Putamen (tissue), 1 donor: ENCODE measurements at regions not wholly inside any gene's neighbourhood (a gene's known extent, or its start where the extent isn't known, plus 50 kb on each side); places are given as distances from the start of the nearest gene placed in this dataset.
A peak's percentile ranks its signal among the peaks of the same experiment; 100 is the strongest.

Experiments
- DNase-seq: peaks from one replicate; pipeline ENCODE4 v3.0.0-alpha.2; 2016; ENCODE audit warnings: low spot score

- DNase-seq, result no peak
These were observed 321.9 kb upstream of the IRX4 start for GRCh38 chr5:2204366-2205184.

- DNase-seq, result no peak
These were observed 321.0 kb upstream of the IRX4 start for GRCh38 chr5:2203774-2204173.

GRCh38 chr5:2201832-2202231, 319.1 kb upstream of the IRX4 start:
- DNase-seq, result no peak

GRCh38 chr5:2201421-2201820, 318.7 kb upstream of the IRX4 start:
- no peak for DNase-seq

GRCh38 chr5:2201011-2201410, 318.3 kb upstream of the IRX4 start:
- no peak for DNase-seq

GRCh38 chr5:2200261-2200950, 317.7 kb upstream of the IRX4 start:
- no peak for DNase-seq

- no peak for DNase-seq
These were observed 317.0 kb upstream of the IRX4 start for GRCh38 chr5:2199697-2200096.

- DNase-seq, result no peak
These were observed 314.4 kb upstream of the IRX4 start for GRCh38 chr5:2196989-2197619.

GRCh38 chr5:2196416-2196815, 313.7 kb upstream of the IRX4 start:
- DNase-seq, result no peak

- no peak for DNase-seq
These were observed 312.2 kb upstream of the IRX4 start for GRCh38 chr5:2194949-2195348.

GRCh38 chr5:2194236-2194555, 311.5 kb upstream of the IRX4 start:
- no peak for DNase-seq

- DNase-seq, result peak; percentile 34
These were observed 311.0 kb upstream of the IRX4 start for GRCh38 chr5:2193542-2194235.

GRCh38 chr5:2193142-2193541, 310.4 kb upstream of the IRX4 start:
- DNase-seq, result no peak

- DNase-seq, result no peak
These were observed 309.8 kb upstream of the IRX4 start for GRCh38 chr5:2192496-2192895.

GRCh38 chr5:2191972-2192371, 309.2 kb upstream of the IRX4 start:
- no peak for DNase-seq

- DNase-seq, result no peak
These were observed 307.8 kb upstream of the IRX4 start for GRCh38 chr5:2190549-2190948.

- DNase-seq, result no peak
These were observed 305.9 kb upstream of the IRX4 start for GRCh38 chr5:2188661-2189060.

- peak; percentile 28 for DNase-seq
These were observed 305.4 kb upstream of the IRX4 start for GRCh38 chr5:2188137-2188536.

- no peak for DNase-seq
These were observed 305.0 kb upstream of the IRX4 start for GRCh38 chr5:2187687-2188086.

- DNase-seq, result no peak
These were observed 304.4 kb upstream of the IRX4 start for GRCh38 chr5:2187156-2187555.

GRCh38 chr5:2186472-2187015, 303.8 kb upstream of the IRX4 start:
- DNase-seq, result no peak
